IMR-90 (cell line): ENCODE measurements at regions not wholly inside any gene's neighbourhood (a gene's known extent, or its start where the extent isn't known, plus 50 kb on each side); places are given as distances from the start of the nearest gene placed in this dataset.
"Not testable (repeated sequence)": the region's sequence is repeated elsewhere in the genome, so short reads cannot be mapped to it uniquely, and the experiment has no call there.

ENCODE experiments used
- ATAC-seq: fragments of 200-7000 bp; cut with Tn5 transposase; 2 replicates; pipeline ENCODE4 v1.9.1; 2020; ENCODE audit warnings: low read depth, mild to moderate bottlenecking, moderate library complexity
- BruUV-seq: library from RNA; stranded (reverse); fragments of 400-500 nt; replicated peaks from 2 replicates; lab custom pipeline; 2021; lab: Mats Ljungman, UMichigan
- CTCF ChIA-PET: fragments of 300-600 bp; formaldehyde crosslinking; extraction: SDS; loops from one replicate; lab custom pipeline; 2021; ENCODE audit warnings: antibody characterized with exemption; lab: Yijun Ruan, JAX
- POLR2A ChIA-PET: fragments of 300-600 bp; sonication (Branson Sonifier 250); formaldehyde crosslinking; loops from one replicate; lab custom pipeline; 2022; ENCODE audit warnings: antibody characterized with exemption; ENCODE audit not compliant: unreplicated experiment; lab: Charles Lee
- DNase-seq: peaks from one replicate; pipeline ENCODE4 v3.0.0; 2013
- H2AFZ ChIP-seq: replicated peaks from 2 replicates; pipeline ENCODE3; 2013; ENCODE audit warnings: low read length, mild to moderate bottlenecking; ENCODE audit not compliant: poor library complexity
- H2AK5ac ChIP-seq: 2 replicates; pipeline ENCODE4 v1.6.1; 2013; ENCODE audit warnings: low read depth, low read length, inconsistent platforms
- H2AK9ac ChIP-seq: replicated peaks from 2 replicates; pipeline ENCODE3; 2013; ENCODE audit warnings: mild to moderate bottlenecking, low read depth, low read length, moderate library complexity; ENCODE audit not compliant: poor library complexity
- H2BK120ac ChIP-seq: 2 replicates; pipeline ENCODE4 v1.6.1; 2013; ENCODE audit warnings: low read depth, low read length, inconsistent platforms
- H2BK15ac ChIP-seq: 3 replicates; pipeline ENCODE4 v1.6.1; 2013; ENCODE audit warnings: low read depth, low read length, inconsistent platforms
- H2BK20ac ChIP-seq: 2 replicates; pipeline ENCODE4 v1.6.1; 2013; ENCODE audit warnings: low read depth, mild to moderate bottlenecking, inconsistent platforms, low read length, moderate library complexity
- H2BK5ac ChIP-seq: 2 replicates; pipeline ENCODE4 v1.6.1; 2013; ENCODE audit warnings: mild to moderate bottlenecking, low read depth, low read length, inconsistent platforms; ENCODE audit not compliant: poor library complexity, severe bottlenecking
- H3K14ac ChIP-seq: replicated peaks from 2 replicates; pipeline ENCODE4 v1.6.1; 2013; ENCODE audit warnings: low read depth, low read length, inconsistent platforms
- H3K18ac ChIP-seq: 2 replicates; pipeline ENCODE4 v1.6.1; 2013; ENCODE audit warnings: low read depth, low read length, control low read depth
- H3K23ac ChIP-seq: 2 replicates; pipeline ENCODE4 v1.6.1; 2013; ENCODE audit warnings: low read depth, low read length, inconsistent platforms
- H3K27ac ChIP-seq: 2 replicates; pipeline ENCODE4 v1.5.1; 2013; ENCODE audit warnings: mild to moderate bottlenecking, control low read depth, low read length; ENCODE audit not compliant: insufficient read depth
- H3K27me3 ChIP-seq: 2 replicates; pipeline ENCODE4 v1.6.1; 2013; ENCODE audit warnings: low read length; ENCODE audit not compliant: control insufficient read depth, insufficient read depth
- H3K36me3 ChIP-seq: 2 replicates; pipeline ENCODE4 v1.6.1; 2013; ENCODE audit warnings: low read length, mixed read lengths; ENCODE audit not compliant: control insufficient read depth, insufficient read depth
- H3K4ac ChIP-seq: 2 replicates; pipeline ENCODE4 v1.6.1; 2013; ENCODE audit warnings: low read depth, low read length, inconsistent platforms
- H3K4me1 ChIP-seq: 2 replicates; pipeline ENCODE4 v1.6.1; 2013; ENCODE audit warnings: low read length, mixed read lengths; ENCODE audit not compliant: control insufficient read depth, insufficient read depth
- H3K4me2 ChIP-seq: 2 replicates; pipeline ENCODE4 v1.6.1; 2013; ENCODE audit warnings: low read depth, mild to moderate bottlenecking, control low read depth, low read length, moderate library complexity
- H3K4me3 ChIP-seq: 2 replicates; pipeline ENCODE4 v1.5.1; 2013; ENCODE audit warnings: low read depth, mild to moderate bottlenecking, control low read depth, low read length, moderate library complexity; ENCODE audit not compliant: insufficient read depth
- H3K56ac ChIP-seq: 2 replicates; pipeline ENCODE4 v1.6.1; 2013; ENCODE audit warnings: low read length, inconsistent platforms; ENCODE audit not compliant: insufficient read depth; ENCODE audit errors: extremely low read depth
- H3K79me1 ChIP-seq, 2 experiments: 2 replicates each; pipeline ENCODE4 v1.6.1; 2013; ENCODE audit warnings: low read length in 2 of 2, inconsistent platforms in 1 of 2, low read depth in 1 of 2
- H3K9ac ChIP-seq: 2 replicates; pipeline ENCODE4 v1.6.1; 2013; ENCODE audit warnings: low read depth, low read length, control low read depth
- H3K9me1 ChIP-seq: 2 replicates; pipeline ENCODE4 v1.6.1; 2013; ENCODE audit warnings: low read length, inconsistent platforms; ENCODE audit not compliant: insufficient read depth
- H3K9me3 ChIP-seq: 2 replicates; pipeline ENCODE4 v1.6.1; 2013; ENCODE audit warnings: low read length; ENCODE audit not compliant: control insufficient read depth, insufficient read depth
- H4K20me1 ChIP-seq: 2 replicates; pipeline ENCODE4 v1.6.1; 2013; ENCODE audit warnings: low read length, inconsistent platforms; ENCODE audit not compliant: insufficient read depth
- H4K5ac ChIP-seq: 2 replicates; pipeline ENCODE4 v1.6.1; 2013; ENCODE audit warnings: mild to moderate bottlenecking, low read depth, low read length, control low read depth
- H4K8ac ChIP-seq, 2 experiments: 2 replicates each; pipeline ENCODE4 v1.6.1; 2013; ENCODE audit warnings: low read depth in 2 of 2, low read length in 2 of 2, control low read depth in 1 of 2, inconsistent platforms in 1 of 2
- H4K91ac ChIP-seq: 2 replicates; pipeline ENCODE4 v1.6.1; 2013; ENCODE audit warnings: low read depth, low read length, inconsistent platforms; ENCODE audit not compliant: insufficient read depth
- WGBS, 2 experiments: methylation state at CpG; one replicate each; pipeline versions ENCODE4 v1.1.5 to v1.1.7; 2013; ENCODE audit warnings: missing lambda C conversion rate in 2 of 2; ENCODE audit not compliant: insufficient read length in 1 of 2; ENCODE audit errors: extremely low coverage in 2 of 2; 5-methylcytosine and 5-hydroxymethylcytosine counted together
- dilution Hi-C: fragments of 300-500 bp; cut with HindIII; formaldehyde crosslinking; loops from one replicate; pipeline ENCODE4 v1.14.3; 2018; ENCODE audit warnings: low sequenced_read_pairs; ENCODE audit not compliant: unreplicated experiment
- in situ Hi-C: fragments of 300-500 bp; cut with MboI; formaldehyde crosslinking; loops from 3 replicates; pipeline ENCODE4 v1.14.3; 2019; ENCODE audit warnings: low sequenced_read_pairs, inconsistent platforms, mixed read lengths
- intact Hi-C: fragments of 100-400 bp; cut with micrococcal nuclease; formaldehyde crosslinking; loops from 2 replicates; pipeline ENCODE4 v1.10.0; 2022

- H3K36me3 ChIP-seq, in situ Hi-C loops, H4K8ac ChIP-seq, H4K20me1 ChIP-seq, H2BK120ac ChIP-seq, H3K14ac ChIP-seq, H3K79me1 ChIP-seq, H3K9ac ChIP-seq, dilution Hi-C loops, H4K5ac ChIP-seq, H2AK9ac ChIP-seq, ATAC-seq, H3K27ac ChIP-seq, CTCF ChIA-PET, H3K9me1 ChIP-seq, H2BK5ac ChIP-seq, H3K4me3 ChIP-seq, H3K4me1 ChIP-seq, H2BK20ac ChIP-seq, H3K56ac ChIP-seq, H3K4ac ChIP-seq, H3K9me3 ChIP-seq, H3K27me3 ChIP-seq, H2BK15ac ChIP-seq, H2AFZ ChIP-seq, DNase-seq, H2AK5ac ChIP-seq, POLR2A ChIA-PET, H3K18ac ChIP-seq, intact Hi-C loops, H3K4me2 ChIP-seq, H3K23ac ChIP-seq, H4K91ac ChIP-seq, BruUV-seq: not testable (repeated sequence)
- WGBS, 2 experiments, result 0% methylated on average over 3 of the region's 5 CpGs; no CpG with 5 or more reads in 1 of the 2 experiments
These were observed 90.3 kb upstream of the FAM90A1 start for GRCh38 chr12:8317675-8318074.
